GM23338 (cell line): ENCODE measurements at regions not wholly inside any gene's neighbourhood (a gene's known extent, or its start where the extent isn't known, plus 50 kb on each side); places are given as distances from the start of the nearest gene placed in this dataset.

Experiments
- ATAC-seq: fragments of 200-7000 bp; cut with Tn5 transposase; 3 replicates; pipeline ENCODE4 v1.9.1; 2020
- DNase-seq: peaks from one replicate; pipeline ENCODE4 v3.0.0-alpha.2; 2015; ENCODE audit warnings: low spot score
- H2AFZ ChIP-seq: fragments of 200-600 bp; sonication (generic); 2 replicates; pipeline ENCODE4 v1.8.0; 2016; ENCODE audit warnings: antibody characterized with exemption, mild to moderate bottlenecking, moderate library complexity
- H3F3A ChIP-seq: fragments of 200-600 bp; sonication (generic); replicated peaks from 2 replicates; pipeline ENCODE4 v1.8.0; 2017; ENCODE audit warnings: antibody characterized with exemption, mixed run types, low read depth
- H3K27ac ChIP-seq: fragments of 200-600 bp; sonication (generic); 2 replicates; pipeline ENCODE4 v1.6.1; 2016; ENCODE audit warnings: low read depth
- H3K27me3 ChIP-seq: fragments of 200-600 bp; sonication (generic); 2 replicates; pipeline ENCODE4 v1.8.0; 2016; ENCODE audit warnings: mild to moderate bottlenecking, mixed run types, moderate library complexity; ENCODE audit not compliant: insufficient read depth
- H3K36me3 ChIP-seq: fragments of 200-600 bp; sonication (generic); 2 replicates; pipeline ENCODE4 v1.8.0; 2016; ENCODE audit warnings: mild to moderate bottlenecking; ENCODE audit not compliant: insufficient read depth
- H3K4me1 ChIP-seq: fragments of 200-600 bp; sonication (generic); 2 replicates; pipeline ENCODE4 v1.8.0; 2016; ENCODE audit warnings: mild to moderate bottlenecking, moderate library complexity; ENCODE audit not compliant: insufficient read depth
- H3K4me2 ChIP-seq: fragments of 200-600 bp; sonication (generic); 2 replicates; pipeline ENCODE4 v1.7.1; 2017; ENCODE audit warnings: mixed run types
- H3K4me3 ChIP-seq: fragments of 200-600 bp; sonication (generic); 2 replicates; pipeline ENCODE4 v1.6.1; 2016; ENCODE audit warnings: mixed run types
- H3K79me2 ChIP-seq: fragments of 200-600 bp; sonication (generic); replicated peaks from 2 replicates; pipeline ENCODE4 v1.8.0; 2017; ENCODE audit warnings: mild to moderate bottlenecking; ENCODE audit not compliant: insufficient read depth
- H3K9me2 ChIP-seq: fragments of 200-600 bp; sonication (generic); 2 replicates; pipeline ENCODE4 v1.8.0; 2017; ENCODE audit not compliant: insufficient read depth
- H4K20me1 ChIP-seq: fragments of 200-600 bp; sonication (generic); replicated peaks from 2 replicates; pipeline ENCODE4 v1.8.0; 2017; ENCODE audit warnings: mild to moderate bottlenecking; ENCODE audit not compliant: insufficient read depth
- H3K27ac Mint-ChIP-seq: 2 replicates; pipeline ENCODE4 v1.8.0; 2020; ENCODE audit warnings: inconsistent platforms, mild to moderate bottlenecking, moderate library complexity, mixed read lengths
- H3K27me3 Mint-ChIP-seq: 3 replicates; pipeline ENCODE4 v1.8.0; 2022; ENCODE audit warnings: low read depth, mild to moderate bottlenecking, moderate library complexity, mixed read lengths, inconsistent platforms; ENCODE audit not compliant: insufficient read depth, poor library complexity
- H3K36me3 Mint-ChIP-seq: 3 replicates; pipeline ENCODE4 v1.8.0; 2021; ENCODE audit warnings: low read depth, mild to moderate bottlenecking, inconsistent platforms, moderate library complexity, mixed read lengths
- H3K4me1 Mint-ChIP-seq: 3 replicates; pipeline ENCODE4 v1.8.0; 2020; ENCODE audit warnings: mild to moderate bottlenecking, inconsistent platforms, mixed read lengths
- H3K4me3 Mint-ChIP-seq: 3 replicates; pipeline ENCODE4 v1.8.0; 2021; ENCODE audit warnings: moderate library complexity, mild to moderate bottlenecking, inconsistent platforms, mixed read lengths
- H3K9me3 Mint-ChIP-seq: 3 replicates; pipeline ENCODE4 v1.8.0; 2020; ENCODE audit warnings: moderate library complexity, mild to moderate bottlenecking, inconsistent platforms, mixed read lengths
- CREB1 ChIP-seq: fragments of 250-450 bp; sonication (Bioruptor Pico); IDR thresholded peaks from 2 replicates; pipeline ENCODE4 v1.5.0; 2020; ENCODE audit warnings: low read depth, mild to moderate bottlenecking, moderate library complexity
- EZH2 ChIP-seq: fragments of 200-600 bp; sonication (generic); IDR thresholded peaks from one replicate; pipeline ENCODE4 v1.8.0; 2017; ENCODE audit warnings: antibody characterized with exemption, mild to moderate bottlenecking, low read depth; ENCODE audit not compliant: unreplicated experiment
- EZH2phosphoT487 ChIP-seq: fragments of 200-600 bp; sonication (generic); IDR thresholded peaks from one replicate; pipeline ENCODE4 v1.8.1; 2018; ENCODE audit warnings: antibody characterized with exemption; ENCODE audit not compliant: unreplicated experiment
- JUNB ChIP-seq: IDR thresholded peaks from one replicate; pipeline ENCODE4 v1.6.1; 2016; ENCODE audit warnings: antibody characterized with exemption; ENCODE audit not compliant: unreplicated experiment
- ZNF114 ChIP-seq: fragments of 250-450 bp; sonication (Bioruptor Pico); IDR thresholded peaks from 2 replicates; pipeline ENCODE4 v1.5.0; 2020; ENCODE audit warnings: mild to moderate bottlenecking, moderate library complexity
- ZNF462 ChIP-seq: fragments of 250-450 bp; sonication (Bioruptor Pico); IDR thresholded peaks from 2 replicates; pipeline ENCODE4 v1.5.0; 2020; ENCODE audit warnings: mild to moderate bottlenecking, moderate library complexity

DNA sequence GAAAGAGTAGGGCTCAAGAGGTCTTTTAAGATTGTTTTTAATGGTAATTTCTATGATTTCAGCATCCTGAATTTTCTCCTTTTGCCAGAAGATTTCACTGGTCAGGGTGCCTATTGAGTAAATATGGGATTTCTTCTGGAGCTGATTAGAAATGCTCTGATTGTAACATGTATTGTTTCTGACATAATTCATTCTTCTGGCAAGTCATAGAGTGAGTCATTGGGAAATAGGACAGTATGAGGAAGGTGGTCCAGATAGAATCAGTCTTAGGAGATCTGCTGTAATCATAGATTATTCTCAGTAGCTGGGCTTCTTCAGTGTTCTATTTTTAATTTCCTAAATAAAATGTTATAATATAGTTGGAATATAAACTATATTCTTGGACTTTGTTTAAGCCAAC, 182.0 kb upstream of the NAV3 start:
- Mint-ChIP-seq H3K36me3 (peaks cover under 1% of the 10 kb centered on the region; the same call in 1 of the 3 replicates), H3K27me3 (peaks cover 3% of the 10 kb centered on the region), H3K9me3 (0 out of 3 replicates have a peak, but pooled peaks cover under 1% of the 10 kb centered on the region), H3K27ac (no peak overlapping the region), H3K4me1 (peaks cover 34% of the 10 kb centered on the region), H3K4me3 (no peak overlapping the region)
- H3K4me3 ChIP-seq = no peak overlapping the region
- no peaks in the 10 kb centered on the region for H3K79me2 ChIP-seq
- no peak for DNase-seq
- H4K20me1 ChIP-seq = no peaks in the 10 kb centered on the region
- TF ChIP-seq ZNF462 (CRISPR knock-in tag) (no peak), CREB1 (CRISPR knock-in tag) (no peak), ZNF114 (CRISPR knock-in tag) (no peak)
- no peaks in the 10 kb centered on the region for H3K27me3 ChIP-seq
- H3K4me2 ChIP-seq = no peak overlapping the region
- H3K36me3 ChIP-seq = no peaks in the 10 kb centered on the region
- H2AFZ ChIP-seq = no peak overlapping the region
- no peaks in the 10 kb centered on the region for H3K9me2 ChIP-seq
- no peak for ATAC-seq
- no peak overlapping the region for H3K27ac ChIP-seq
- H3F3A ChIP-seq = no peaks in the 10 kb centered on the region
- H3K4me1 ChIP-seq = peaks cover 30% of the 10 kb centered on the region

DNA sequence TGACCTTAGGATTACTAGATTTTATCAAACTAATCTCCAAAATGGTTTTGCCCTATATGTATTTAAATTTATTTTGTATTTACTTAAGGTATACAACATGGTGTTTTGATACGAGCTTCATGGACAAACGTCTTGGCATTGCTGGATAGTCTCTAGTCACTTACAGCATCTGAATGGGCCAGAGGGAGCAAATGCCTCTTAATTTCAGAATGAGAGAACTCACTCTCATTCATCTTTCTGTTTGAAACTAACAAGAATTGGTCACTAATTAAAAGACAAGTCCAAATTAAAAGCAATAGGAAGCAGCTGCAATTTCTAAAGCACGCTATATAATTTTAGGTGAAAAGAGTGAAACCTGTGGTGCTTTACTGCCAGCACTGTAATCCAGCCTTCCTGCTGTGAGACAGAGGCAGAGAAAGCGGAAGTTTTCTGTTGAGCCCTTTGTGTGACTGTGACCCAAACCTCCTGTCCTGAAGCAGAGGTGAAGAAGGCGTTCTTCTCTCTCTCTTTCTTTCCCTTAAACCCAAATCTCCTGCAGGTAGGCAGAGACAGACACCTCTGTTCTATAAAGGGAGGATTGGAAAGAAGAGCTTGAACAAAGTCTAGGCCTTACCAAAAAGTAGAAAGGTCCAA, 184.6 kb upstream of the NAV3 start:
- H3K79me2 ChIP-seq = no peaks in the 10 kb centered on the region
- Mint-ChIP-seq H3K9me3 (no peaks in the 10 kb centered on the region), H3K4me3 (peak overlapping the region; percentile 50; the same call in 1 of the 3 replicates), H3K4me1 (peaks cover 35% of the 10 kb centered on the region), H3K36me3 (no peaks in the 10 kb centered on the region), H3K27ac (peak overlapping the region; percentile 82), H3K27me3 (peaks cover 3% of the 10 kb centered on the region)
- peak overlapping the region; percentile 70 for H3K4me2 ChIP-seq
- peaks cover 31% of the 10 kb centered on the region for H3K4me1 ChIP-seq
- ATAC-seq = peak; percentile 86
- no peaks in the 10 kb centered on the region for H3K27me3 ChIP-seq
- no peaks in the 10 kb centered on the region for H3K9me2 ChIP-seq
- peak; percentile 71 for DNase-seq
- H2AFZ ChIP-seq = peak overlapping the region; percentile 53; the same call in 1 of the 2 replicates
- peak overlapping the region; percentile 72; the same call in 1 of the 2 replicates for H3K27ac ChIP-seq
- H3F3A ChIP-seq = no peaks in the 10 kb centered on the region
- H3K4me3 ChIP-seq = peak overlapping the region; percentile 34
- no peaks in the 10 kb centered on the region for H3K36me3 ChIP-seq
- no peaks in the 10 kb centered on the region for H4K20me1 ChIP-seq
- TF ChIP-seq ZNF462 (CRISPR knock-in tag) = peak; percentile 95
- TF ChIP-seq EZH2 = no peak
- no peak for TF ChIP-seq JUNB
- TF ChIP-seq EZH2phosphoT487 = no peak
